Osteoblast (primary cell): ENCODE measurements at regions not wholly inside any gene's neighbourhood (a gene's known extent, or its start where the extent isn't known, plus 50 kb on each side); places are given as distances from the start of the nearest gene placed in this dataset.

Experiments used
- DNase-seq: peaks from one replicate; pipeline ENCODE4 v3.0.0; 2011; ENCODE audit warnings: low spot score, mixed read lengths; ENCODE audit not compliant: insufficient read length; ENCODE audit errors: missing footprints
- H2AFZ ChIP-seq: 2 replicates; pipeline ENCODE4 v1.6.0; 2011; ENCODE audit warnings: mild to moderate bottlenecking, low read length
- H3K27ac ChIP-seq: 2 replicates; pipeline ENCODE4 v1.5.1; 2011; ENCODE audit warnings: mild to moderate bottlenecking, low read depth, low read length, moderate library complexity
- H3K27me3 ChIP-seq: 2 replicates; pipeline ENCODE4 v1.6.0; 2012; ENCODE audit warnings: mild to moderate bottlenecking, control low read depth, inconsistent platforms, low read length, moderate library complexity; ENCODE audit not compliant: insufficient read depth
- H3K36me3 ChIP-seq: 2 replicates; pipeline ENCODE4 v1.5.1; 2011; ENCODE audit warnings: mild to moderate bottlenecking, low read length, control low read depth, moderate library complexity; ENCODE audit not compliant: insufficient read depth
- H3K4me1 ChIP-seq: 2 replicates; pipeline ENCODE4 v1.5.1; 2011; ENCODE audit warnings: mild to moderate bottlenecking, low read length, control low read depth, moderate library complexity; ENCODE audit not compliant: insufficient read depth
- H3K4me2 ChIP-seq: 2 replicates; pipeline ENCODE4 v1.6.0; 2011; ENCODE audit warnings: mild to moderate bottlenecking, low read length; ENCODE audit not compliant: insufficient read depth
- H3K4me3 ChIP-seq: fragments of 200-600 bp; sonication (generic); 3 replicates; pipeline ENCODE4 v1.5.1; 2012; ENCODE audit warnings: mild to moderate bottlenecking, low read length, inconsistent platforms; ENCODE audit not compliant: insufficient read depth
- H3K79me2 ChIP-seq: 2 replicates; pipeline ENCODE4 v1.6.0; 2012; ENCODE audit warnings: mild to moderate bottlenecking, low read length, control low read depth, inconsistent platforms; ENCODE audit not compliant: insufficient read depth
- H3K9me3 ChIP-seq: 2 replicates; pipeline ENCODE4 v1.5.1; 2011; ENCODE audit warnings: low read depth, low read length, control low read depth
- H4K20me1 ChIP-seq: 2 replicates; pipeline ENCODE4 v1.6.0; 2012; ENCODE audit warnings: mild to moderate bottlenecking, low read length, control low read depth; ENCODE audit not compliant: insufficient read depth
- CTCF ChIP-seq: IDR thresholded peaks from 2 replicates; pipeline ENCODE4 v1.5.1; 2011; ENCODE audit warnings: mild to moderate bottlenecking, low read depth, low read length, moderate library complexity; ENCODE audit errors: extremely low read depth

GRCh38 chr14:42078345-42078744 lies 471.7 kb downstream of the LRFN5 start:
- Histone ChIP-seq H3K4me1 (no peaks in the 10 kb centered on the region), H3K4me2 (no peak overlapping the region), H3K79me2 (no peaks in the 10 kb centered on the region), H3K36me3 (no peaks in the 10 kb centered on the region), H3K4me3 (no peak overlapping the region), H4K20me1 (no peaks in the 10 kb centered on the region), H3K9me3 (no peaks in the 10 kb centered on the region), H3K27ac (no peak overlapping the region), H2AFZ (no peak overlapping the region), H3K27me3 (no peaks in the 10 kb centered on the region)
- TF ChIP-seq CTCF: no peak
- DNase-seq: no peak

GRCh38 chr14:42070031-42070430 lies 463.4 kb downstream of the LRFN5 start:
- Histone ChIP-seq H3K79me2 (no peaks in the 10 kb centered on the region), H3K36me3 (no peaks in the 10 kb centered on the region), H2AFZ (no peak overlapping the region), H3K27ac (no peak overlapping the region), H3K4me2 (no peak overlapping the region), H3K4me1 (no peaks in the 10 kb centered on the region), H3K9me3 (no peaks in the 10 kb centered on the region), H3K4me3 (no peak overlapping the region), H3K27me3 (no peaks in the 10 kb centered on the region), H4K20me1 (no peaks in the 10 kb centered on the region)
- no peak for DNase-seq
- no peak for TF ChIP-seq CTCF

- H3K79me2 ChIP-seq: no peaks in the 10 kb centered on the region
- DNase-seq: no peak
- H3K4me2 ChIP-seq: no peak overlapping the region
- H3K27ac ChIP-seq: no peak overlapping the region
- H3K36me3 ChIP-seq: no peaks in the 10 kb centered on the region
- TF ChIP-seq CTCF: no peak
- H4K20me1 ChIP-seq: no peaks in the 10 kb centered on the region
- no peaks in the 10 kb centered on the region for H3K4me1 ChIP-seq
- no peak overlapping the region for H2AFZ ChIP-seq
- H3K4me3 ChIP-seq: no peak overlapping the region
- no peaks in the 10 kb centered on the region for H3K27me3 ChIP-seq
- H3K9me3 ChIP-seq: no peaks in the 10 kb centered on the region
Measured at GRCh38 chr14:42057111-42057510, 450.4 kb downstream of the LRFN5 start.

DNA sequence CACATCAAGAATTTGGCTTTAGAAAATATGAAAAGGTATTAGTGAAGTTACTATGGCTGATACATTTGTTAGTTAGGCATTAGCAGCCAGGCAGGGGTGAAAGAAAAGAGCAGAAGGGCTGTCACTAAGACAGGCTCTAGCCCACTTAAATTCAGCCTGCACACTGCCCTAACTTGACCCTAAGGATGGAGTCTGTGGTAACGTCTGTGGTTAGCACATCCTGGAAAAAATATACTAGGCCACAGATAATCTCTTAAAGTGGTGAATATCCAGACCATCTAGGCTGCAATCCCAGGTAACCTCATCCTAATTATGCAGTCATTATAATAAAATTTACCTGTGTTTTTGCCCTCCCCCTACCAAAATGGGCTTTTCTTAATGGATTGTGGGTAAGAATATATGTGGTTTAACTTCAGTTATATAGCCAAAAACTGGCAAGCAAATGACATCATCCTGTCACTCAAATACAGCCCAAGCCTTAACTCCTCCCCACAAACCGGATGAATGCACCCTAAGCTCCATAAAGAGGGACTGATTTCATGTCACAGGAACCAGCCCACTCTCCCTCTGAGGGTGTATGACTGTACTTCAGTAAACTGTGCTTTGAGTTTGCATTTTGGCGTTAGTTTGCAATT lies 440.9 kb downstream of the LRFN5 start:
- no peaks in the 10 kb centered on the region for H3K9me3 ChIP-seq
- no peak overlapping the region for H3K4me2 ChIP-seq
- no peak overlapping the region for H3K4me3 ChIP-seq
- no peaks in the 10 kb centered on the region for H4K20me1 ChIP-seq
- no peaks in the 10 kb centered on the region for H3K27me3 ChIP-seq
- H3K4me1 ChIP-seq: no peaks in the 10 kb centered on the region
- H3K27ac ChIP-seq: no peak overlapping the region
- no peak for TF ChIP-seq CTCF
- H3K79me2 ChIP-seq: no peaks in the 10 kb centered on the region
- H3K36me3 ChIP-seq: no peaks in the 10 kb centered on the region
- peak overlapping the region; percentile 10 for H2AFZ ChIP-seq
- no peak for DNase-seq
